NCI-H146 treated with DMSO at 0.1 percent for 48 hours (cell line): ENCODE measurements at regions not wholly inside any gene's neighbourhood (a gene's known extent, or its start where the extent isn't known, plus 50 kb on each side); places are given as distances from the start of the nearest gene placed in this dataset.

Source experiments
- DNase-seq: peaks from one replicate; lab custom pipeline; 2025; ENCODE audit not compliant: unreplicated experiment; lab: John Stamatoyannopoulos, UW

GRCh38 chr1:208923946-208924720 lies 659.4 kb upstream of the CAMK1G start:
- no peak for DNase-seq

- no peak for DNase-seq
These were observed 658.6 kb upstream of the CAMK1G start for GRCh38 chr1:208924928-208925327.

GRCh38 chr1:208928349-208929010 lies 655.0 kb upstream of the CAMK1G start:
- DNase-seq: no peak

GRCh38 chr1:208929575-208929974 lies 653.9 kb upstream of the CAMK1G start:
- DNase-seq: no peak

- DNase-seq: no peak
These were observed 651.6 kb upstream of the CAMK1G start for GRCh38 chr1:208931936-208932335.

GRCh38 chr1:208933984-208934525 lies 649.5 kb upstream of the CAMK1G start:
- DNase-seq: no peak

GRCh38 chr1:208934933-208935332 lies 648.6 kb upstream of the CAMK1G start:
- no peak for DNase-seq

GRCh38 chr1:208935517-208936187 lies 647.9 kb upstream of the CAMK1G start:
- DNase-seq: no peak

GRCh38 chr1:208939537-208940085 lies 643.9 kb upstream of the CAMK1G start:
- DNase-seq: no peak

GRCh38 chr1:208942394-208943130 lies 641.0 kb upstream of the CAMK1G start:
- peak; percentile 56 for DNase-seq

- DNase-seq: no peak
These were observed 640.2 kb upstream of the CAMK1G start for GRCh38 chr1:208943291-208943690.

GRCh38 chr1:208944981-208945451 lies 638.5 kb upstream of the CAMK1G start:
- no peak for DNase-seq

- no peak for DNase-seq
These were observed 633.3 kb upstream of the CAMK1G start for GRCh38 chr1:208950206-208950605.

GRCh38 chr1:208951026-208951525 lies 632.4 kb upstream of the CAMK1G start:
- no peak for DNase-seq

- peak; percentile 26 for DNase-seq
These were observed 631.6 kb upstream of the CAMK1G start for GRCh38 chr1:208951908-208952307.

GRCh38 chr1:208962867-208963266 lies 620.6 kb upstream of the CAMK1G start:
- DNase-seq: no peak

GRCh38 chr1:208965351-208965750 lies 618.2 kb upstream of the CAMK1G start:
- DNase-seq: no peak

- DNase-seq: no peak
These were observed 616.2 kb upstream of the CAMK1G start for GRCh38 chr1:208967334-208967733.

- DNase-seq: no peak
These were observed 608.8 kb upstream of the CAMK1G start for GRCh38 chr1:208974717-208975116.

- no peak for DNase-seq
These were observed 608.1 kb upstream of the CAMK1G start for GRCh38 chr1:208975456-208975855.
